ENCODE measurements at regions not wholly inside any gene's neighbourhood (a gene's known extent, or its start where the extent isn't known, plus 50 kb on each side); places are given as distances from the start of the nearest gene placed in this dataset.
"Not testable (repeated sequence)": the region's sequence is repeated elsewhere in the genome, so short reads cannot be mapped to it uniquely, and the experiment has no call there.

GRCh38 chr10:36764823-36765222 lies 360.6 kb upstream of the ANKRD30A start:
- DNase-seq = no peak

GRCh38 chr10:36761121-36761520 lies 364.3 kb upstream of the ANKRD30A start:
- DNase-seq = no peak

GRCh38 chr10:36759141-36759805 lies 366.1 kb upstream of the ANKRD30A start:
- no peak for DNase-seq

- no peak for DNase-seq
These were observed 377.1 kb upstream of the ANKRD30A start for GRCh38 chr10:36748128-36748871.

- DNase-seq = no peak
These were observed 385.4 kb upstream of the ANKRD30A start for GRCh38 chr10:36739884-36740445.

GRCh38 chr10:36738738-36739431 lies 386.5 kb upstream of the ANKRD30A start:
- no peak for DNase-seq

GRCh38 chr10:36736311-36736710 lies 389.1 kb upstream of the ANKRD30A start:
- no peak for DNase-seq

GRCh38 chr10:36734590-36734989 lies 390.8 kb upstream of the ANKRD30A start:
- not testable (repeated sequence) for DNase-seq

GRCh38 chr10:36730316-36730715 lies 395.1 kb upstream of the ANKRD30A start:
- DNase-seq = no peak

GRCh38 chr10:36728626-36729025 lies 396.8 kb upstream of the ANKRD30A start:
- no peak for DNase-seq

GRCh38 chr10:36725581-36726520 lies 399.5 kb upstream of the ANKRD30A start:
- DNase-seq = no peak

GRCh38 chr10:36722777-36723176 lies 402.6 kb upstream of the ANKRD30A start:
- no peak for DNase-seq

GRCh38 chr10:36721871-36722270 lies 403.5 kb upstream of the ANKRD30A start:
- DNase-seq = no peak

GRCh38 chr10:36720895-36721294 lies 404.5 kb upstream of the ANKRD30A start:
- DNase-seq = no peak

- no peak for DNase-seq
These were observed 408.3 kb upstream of the ANKRD30A start for GRCh38 chr10:36717118-36717517.

- no peak for DNase-seq
These were observed 409.1 kb upstream of the ANKRD30A start for GRCh38 chr10:36716291-36716690.

GRCh38 chr10:36712695-36713094 lies 412.7 kb upstream of the ANKRD30A start:
- no peak for DNase-seq

- no peak for DNase-seq
These were observed 414.0 kb upstream of the ANKRD30A start for GRCh38 chr10:36711361-36711760.

- DNase-seq = no peak
These were observed 421.3 kb upstream of the ANKRD30A start for GRCh38 chr10:36704124-36704523.

- DNase-seq = no peak
These were observed 422.2 kb upstream of the ANKRD30A start for GRCh38 chr10:36703179-36703578.

GRCh38 chr10:36700123-36700522 lies 425.3 kb upstream of the ANKRD30A start:
- no peak for DNase-seq

GRCh38 chr10:36692759-36693158 lies 432.6 kb upstream of the ANKRD30A start:
- no peak for DNase-seq
